OCI-LY3 (cell line): ENCODE measurements at regions not wholly inside any gene's neighbourhood (a gene's known extent, or its start where the extent isn't known, plus 50 kb on each side); places are given as distances from the start of the nearest gene placed in this dataset.

Source experiments
- H2AFZ ChIP-seq: fragments of 200-600, 300-600 bp; shearing (Covaris generic); 2 replicates; pipeline ENCODE4 v1.6.0; 2014; ENCODE audit warnings: antibody characterized with exemption, low read depth, low read length
- H3K27ac ChIP-seq: fragments of 200-600, 300-600 bp; sonication (generic); 2 replicates; pipeline ENCODE4 v1.5.1; 2014; ENCODE audit warnings: mild to moderate bottlenecking, low read length, moderate library complexity, mixed read lengths
- H3K27me3 ChIP-seq: fragments of 200-600, 300-600 bp; sonication (generic); 2 replicates; pipeline ENCODE4 v1.6.1; 2014; ENCODE audit warnings: low read depth, low read length, mixed read lengths
- H3K36me3 ChIP-seq: fragments of 200-600, 300-600 bp; sonication (generic); replicated peaks from 2 replicates; pipeline ENCODE3; 2014; ENCODE audit warnings: low read depth, low read length, mixed read lengths
- H3K4me1 ChIP-seq: fragments of 300-600, 200-600 bp; sonication (generic); 2 replicates; pipeline ENCODE4 v1.6.1; 2014; ENCODE audit warnings: low read length, mixed read lengths
- H3K4me2 ChIP-seq: fragments of 200-600, 300-600 bp; sonication (generic); 2 replicates; pipeline ENCODE4 v1.6.1; 2014; ENCODE audit warnings: low read length, mixed read lengths
- H3K4me3 ChIP-seq: fragments of 300-600, 200-600 bp; sonication (generic); 2 replicates; pipeline ENCODE4 v1.5.1; 2014; ENCODE audit warnings: antibody characterized with exemption, mild to moderate bottlenecking, low read length, moderate library complexity
- H3K79me2 ChIP-seq: fragments of 300-600, 200-600 bp; shearing (Covaris generic); 2 replicates; pipeline ENCODE4 v1.6.1; 2014; ENCODE audit warnings: mild to moderate bottlenecking, low read length, mixed read lengths
- H3K9ac ChIP-seq: fragments of 300-600, 200-600 bp; shearing (Covaris generic); 2 replicates; pipeline ENCODE4 v1.6.0; 2014; ENCODE audit warnings: mild to moderate bottlenecking, low read length, moderate library complexity
- H3K9me3 ChIP-seq: fragments of 200-600, 300-600 bp; shearing (Covaris generic); 2 replicates; pipeline ENCODE4 v1.6.1; 2014; ENCODE audit warnings: low read length, mixed read lengths; ENCODE audit not compliant: insufficient read depth
- H4K20me1 ChIP-seq: fragments of 200-600, 300-600 bp; sonication (generic); 2 replicates; pipeline ENCODE4 v1.6.1; 2016; ENCODE audit warnings: low read length, mixed read lengths; ENCODE audit not compliant: insufficient read depth
- EZH2phosphoT487 ChIP-seq: fragments of 200-600 bp; shearing (Covaris generic); IDR thresholded peaks from 2 replicates; pipeline ENCODE4 v1.6.1; 2018; ENCODE audit warnings: antibody characterized with exemption, mixed run types, low read depth
- TF ChIP-seq, protein P1 (sequence below): fragments of 200-600, 300-600 bp; sonication (generic); IDR thresholded peaks from 2 replicates; pipeline ENCODE4 v1.5.1; 2014; ENCODE audit warnings: antibody characterized with exemption, low read length, low read depth

DNA sequence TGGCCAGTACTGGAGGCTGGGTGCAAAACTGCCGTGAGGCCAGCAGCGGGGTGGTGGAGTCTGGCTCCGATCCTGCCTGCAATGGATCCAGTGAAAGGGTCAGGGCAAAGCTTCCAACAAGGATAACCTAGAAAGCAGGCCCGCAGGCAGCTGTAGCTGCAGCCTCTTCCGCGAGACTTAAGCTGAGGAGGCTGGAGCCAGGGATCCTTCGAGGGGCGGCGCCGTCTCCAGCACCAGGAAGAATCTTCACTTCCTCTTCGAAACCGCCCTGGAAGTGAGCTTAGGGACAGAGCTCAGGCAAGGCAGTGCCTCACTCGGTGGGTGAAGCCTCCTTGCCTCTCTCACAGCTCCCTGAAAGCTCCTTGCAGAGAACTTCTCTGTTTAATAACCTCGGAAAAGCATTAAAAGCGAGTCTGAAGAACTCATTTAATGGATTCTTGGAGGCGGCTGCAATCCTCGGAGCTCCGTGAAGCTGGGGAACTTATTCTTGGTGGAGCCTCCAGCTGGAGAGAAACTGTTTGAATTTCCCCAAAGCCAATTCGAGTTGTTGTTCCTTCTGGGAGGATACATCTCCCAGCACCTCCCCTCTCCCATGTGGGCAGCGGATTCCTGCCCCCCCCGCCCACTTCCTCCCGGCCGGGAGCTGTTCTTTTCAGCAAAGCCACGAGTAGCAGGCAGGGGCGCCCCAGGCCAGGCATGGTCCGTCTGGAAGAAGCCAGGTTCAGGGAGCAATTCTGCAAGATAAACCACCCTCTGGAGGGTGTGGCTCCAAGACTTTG lies 169.9 kb downstream of the CTTN start:
- Histone ChIP-seq H4K20me1 (no peaks in the 10 kb centered on the region), H3K79me2 (no peaks in the 10 kb centered on the region), H3K4me2 (no peak overlapping the region), H3K36me3 (no peaks in the 10 kb centered on the region), H3K27ac (no peak overlapping the region), H3K27me3 (peaks cover 9% of the 10 kb centered on the region; the same call in 1 of the 2 replicates), H3K4me1 (no peaks in the 10 kb centered on the region), H3K9me3 (no peaks in the 10 kb centered on the region), H2AFZ (no peak overlapping the region), H3K9ac (no peak overlapping the region), H3K4me3 (no peak overlapping the region)
- TF ChIP-seq EZH2phosphoT487, result no peak

DNA sequence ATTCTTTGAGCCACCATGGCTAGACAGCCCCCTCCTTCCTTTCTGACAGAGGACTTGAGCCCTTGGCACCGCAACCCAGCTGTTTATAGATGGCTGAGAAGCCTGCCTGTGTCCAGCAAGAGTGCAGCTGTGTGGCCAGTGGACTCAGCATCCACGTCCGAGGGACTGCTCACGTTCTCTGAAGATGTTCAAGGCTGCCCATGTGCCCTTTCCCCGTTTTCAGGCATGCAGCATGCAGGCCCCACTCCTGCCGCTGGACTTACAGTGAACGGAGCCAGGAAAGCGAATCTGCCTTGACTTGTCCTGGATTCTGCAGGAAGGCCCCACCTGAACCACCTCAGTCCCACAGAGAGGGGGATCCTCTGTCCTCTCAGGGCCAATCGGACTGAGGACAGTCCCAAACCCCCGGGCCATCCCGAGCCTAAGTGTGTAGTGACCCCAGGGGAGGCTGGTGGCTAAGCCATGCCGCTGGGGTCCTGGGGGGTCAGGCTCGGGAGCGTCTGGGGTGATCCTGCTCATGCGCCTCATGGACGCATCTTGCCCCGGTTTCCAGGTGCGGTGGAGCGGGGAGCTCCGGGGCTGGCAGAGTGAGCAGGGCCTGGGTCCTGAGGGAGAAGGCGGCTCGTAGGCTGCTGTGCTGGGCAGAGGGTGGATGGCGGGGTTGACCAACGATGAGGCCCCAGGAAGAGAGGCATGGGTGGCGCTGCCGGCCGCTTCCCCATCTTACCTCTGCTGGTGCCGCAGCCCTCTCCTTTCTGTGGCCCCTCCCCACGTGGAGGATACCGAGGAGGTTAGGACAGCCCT lies 170.7 kb downstream of the CTTN start:
- no peak overlapping the region for H2AFZ ChIP-seq
- no peak overlapping the region for H3K9ac ChIP-seq
- no peaks in the 10 kb centered on the region for H4K20me1 ChIP-seq
- H3K9me3 ChIP-seq, result no peaks in the 10 kb centered on the region
- H3K79me2 ChIP-seq, result no peaks in the 10 kb centered on the region
- H3K27me3 ChIP-seq, result peaks cover 9% of the 10 kb centered on the region; the same call in 1 of the 2 replicates
- TF ChIP-seq, protein P1, sequence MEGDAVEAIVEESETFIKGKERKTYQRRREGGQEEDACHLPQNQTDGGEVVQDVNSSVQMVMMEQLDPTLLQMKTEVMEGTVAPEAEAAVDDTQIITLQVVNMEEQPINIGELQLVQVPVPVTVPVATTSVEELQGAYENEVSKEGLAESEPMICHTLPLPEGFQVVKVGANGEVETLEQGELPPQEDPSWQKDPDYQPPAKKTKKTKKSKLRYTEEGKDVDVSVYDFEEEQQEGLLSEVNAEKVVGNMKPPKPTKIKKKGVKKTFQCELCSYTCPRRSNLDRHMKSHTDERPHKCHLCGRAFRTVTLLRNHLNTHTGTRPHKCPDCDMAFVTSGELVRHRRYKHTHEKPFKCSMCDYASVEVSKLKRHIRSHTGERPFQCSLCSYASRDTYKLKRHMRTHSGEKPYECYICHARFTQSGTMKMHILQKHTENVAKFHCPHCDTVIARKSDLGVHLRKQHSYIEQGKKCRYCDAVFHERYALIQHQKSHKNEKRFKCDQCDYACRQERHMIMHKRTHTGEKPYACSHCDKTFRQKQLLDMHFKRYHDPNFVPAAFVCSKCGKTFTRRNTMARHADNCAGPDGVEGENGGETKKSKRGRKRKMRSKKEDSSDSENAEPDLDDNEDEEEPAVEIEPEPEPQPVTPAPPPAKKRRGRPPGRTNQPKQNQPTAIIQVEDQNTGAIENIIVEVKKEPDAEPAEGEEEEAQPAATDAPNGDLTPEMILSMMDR, result no peak
- no peak for TF ChIP-seq EZH2phosphoT487
- H3K36me3 ChIP-seq, result no peaks in the 10 kb centered on the region
- no peak overlapping the region for H3K27ac ChIP-seq
- H3K4me1 ChIP-seq, result no peaks in the 10 kb centered on the region
- H3K4me3 ChIP-seq, result no peak overlapping the region
- no peak overlapping the region for H3K4me2 ChIP-seq

DNA sequence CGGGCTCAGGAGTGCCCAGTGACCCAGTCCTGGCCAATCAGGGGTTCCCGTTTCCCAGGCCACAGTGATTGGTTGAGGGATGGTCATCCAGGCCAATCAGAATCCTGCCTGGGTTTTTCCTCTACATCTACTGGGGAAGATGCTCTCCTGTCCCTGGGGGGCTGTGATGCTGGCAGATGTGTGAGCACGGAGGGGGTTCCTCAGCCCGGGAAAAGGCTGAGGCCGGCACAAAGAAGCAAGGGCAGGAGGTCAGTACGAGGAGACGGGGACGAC lies 171.2 kb downstream of the CTTN start:
- H3K9me3 ChIP-seq, result no peaks in the 10 kb centered on the region
- H3K79me2 ChIP-seq, result no peaks in the 10 kb centered on the region
- H3K36me3 ChIP-seq, result no peaks in the 10 kb centered on the region
- H3K4me2 ChIP-seq, result no peak overlapping the region
- no peak overlapping the region for H3K9ac ChIP-seq
- no peak for TF ChIP-seq EZH2phosphoT487
- TF ChIP-seq, protein P1, result no peak
- no peaks in the 10 kb centered on the region for H4K20me1 ChIP-seq
- no peak overlapping the region for H2AFZ ChIP-seq
- H3K27me3 ChIP-seq, result peaks cover 9% of the 10 kb centered on the region; the same call in 1 of the 2 replicates
- H3K4me1 ChIP-seq, result no peaks in the 10 kb centered on the region
- no peak overlapping the region for H3K4me3 ChIP-seq
- no peak overlapping the region for H3K27ac ChIP-seq

DNA sequence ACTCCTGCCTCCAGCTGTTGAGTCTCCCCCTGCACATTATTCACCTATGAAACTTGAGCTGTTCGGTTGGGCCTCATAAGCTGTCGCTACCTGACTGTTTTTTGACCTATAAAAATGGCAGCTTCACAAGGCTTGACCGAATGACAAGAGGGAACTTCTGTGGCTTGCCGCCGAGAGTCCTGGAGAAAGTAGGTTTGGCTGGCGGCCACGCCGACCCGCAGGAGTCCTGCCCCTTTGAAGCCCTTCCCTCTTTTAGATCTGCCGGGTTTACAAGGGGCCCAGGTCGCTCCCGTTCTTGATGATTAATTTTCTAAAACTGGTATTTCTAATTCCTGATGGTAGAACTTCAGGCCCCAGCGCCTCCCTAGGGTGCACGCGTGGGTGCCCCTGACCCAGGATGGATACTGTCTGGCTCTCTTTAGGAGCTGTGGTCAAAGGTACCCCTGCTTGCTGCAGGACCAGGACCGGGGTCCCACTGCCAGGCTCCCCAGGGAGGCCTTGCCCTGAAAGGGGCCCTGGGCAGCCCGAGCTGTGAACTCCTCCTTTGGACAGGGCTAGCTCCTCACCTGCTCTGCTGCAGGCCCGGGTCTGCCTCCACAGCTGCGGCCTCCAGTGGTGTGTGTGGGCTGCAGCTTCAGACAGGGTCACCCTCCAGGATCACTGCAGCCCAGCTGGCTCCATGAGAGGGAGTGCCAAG lies 171.8 kb downstream of the CTTN start:
- Histone ChIP-seq H3K9me3 (no peaks in the 10 kb centered on the region), H3K4me2 (no peak overlapping the region), H3K36me3 (no peaks in the 10 kb centered on the region), H3K4me1 (no peaks in the 10 kb centered on the region), H4K20me1 (no peaks in the 10 kb centered on the region), H3K27me3 (peaks cover 13% of the 10 kb centered on the region), H3K9ac (no peak overlapping the region), H2AFZ (no peak overlapping the region), H3K27ac (no peak overlapping the region), H3K79me2 (no peaks in the 10 kb centered on the region), H3K4me3 (no peak overlapping the region)
- TF ChIP-seq EZH2phosphoT487, result no peak
- TF ChIP-seq, protein P1, result no peak
